ENCODE measurements at regions not wholly inside any gene's neighbourhood (a gene's known extent, or its start where the extent isn't known, plus 50 kb on each side); places are given as distances from the start of the nearest gene placed in this dataset.

- no peak for TF ChIP-seq CTCF (IDR thresholded peaks at IDR 0.05 in 2 of 3, conservative IDR thresholded peaks at IDR 0.05 in 1 of 3; ENCODE audit: borderline replicate concordance in 1 of 3, insufficient read depth in 1 of 3, low read depth in 2 of 3, low read length in 2 of 3)
- no peak for TF ChIP-seq POLR2AphosphoS5 (IDR thresholded peaks at IDR 0.05; ENCODE audit: low read depth, low read length)
- peak; percentile 66 for TF ChIP-seq REST (IDR thresholded peaks at IDR 0.05; ENCODE audit: low read depth)
- no peak for TF ChIP-seq FOSL1 (IDR thresholded peaks at IDR 0.05; ENCODE audit: low read depth)
- no peak for TF ChIP-seq POLR2A (IDR thresholded peaks at IDR 0.05; ENCODE audit: borderline replicate concordance, extremely low read depth, insufficient read depth, insufficient read length)
- no peak for TF ChIP-seq CBX3 (IDR thresholded peaks at IDR 0.05; ENCODE audit: low read depth)
- TF ChIP-seq EZH2 (IDR thresholded peaks at IDR 0.05): no peak
- no peak for TF ChIP-seq SRF (IDR thresholded peaks at IDR 0.05; ENCODE audit: low read depth)
- TF ChIP-seq YY1 (IDR thresholded peaks at IDR 0.05; ENCODE audit: extremely low read depth, insufficient replicate concordance, low read depth, low read length): no peak
Measured at GRCh38 chr16:81170824-81171223, 67.7 kb upstream of the BCO1 start.
